Adrenal gland (tissue), 9 donors: ENCODE measurements at regions not wholly inside any gene's neighbourhood (a gene's known extent, or its start where the extent isn't known, plus 50 kb on each side); places are given as distances from the start of the nearest gene placed in this dataset.

Experiments used
- DNase-seq, 7 donors: peaks; one replicate each; pipeline ENCODE4 v3.0.0-alpha.2; 2019 to 2020
- H3K27ac ChIP-seq, 5 donors: fragments of 200-600 bp; sonication (generic) in 4 of 5; 1 replicate in 3 of 5; 2 replicates in 2 of 5; pipeline versions ENCODE4 v1.5.1 to v1.8.0; 2016 to 2020; ENCODE audit warnings: mild to moderate bottlenecking in 1 of 5
- H3K27me3 ChIP-seq: fragments of 200-600 bp; 2 replicates; pipeline ENCODE4 v1.8.0; 2021
- H3K36me3 ChIP-seq, 2 donors: fragments of 200-600 bp; replicated peaks in 1 of 2; 1 replicate in 1 of 2; 2 replicates in 1 of 2; pipeline versions ENCODE4 v1.5.1 to v1.8.0; 2018 to 2022
- H3K4me1 ChIP-seq, 2 donors: fragments of 200-600 bp; replicated peaks in 1 of 2; 1 replicate in 1 of 2; 2 replicates in 1 of 2; pipeline versions ENCODE4 v1.5.1 to v1.8.0; 2018 to 2021
- H3K4me3 ChIP-seq, 4 donors: fragments of 200-600 bp; sonication (generic) in 3 of 4; one replicate each; pipeline ENCODE4 v1.5.1; 2016 to 2018
- H3K9me3 ChIP-seq, 3 donors: fragments of 200-600 bp; sonication (generic) in 1 of 3; replicated peaks in 1 of 3; 1 replicate in 2 of 3; 2 replicates in 1 of 3; pipeline versions ENCODE4 v1.5.1 to v1.8.0; 2016 to 2021
- WGBS, 4 donors: extraction: QIAGEN DNeasy Blood & Tissue Kit in 2 of 4; methylation state at CpG; one replicate each; pipeline versions ENCODE4 v1.1.5 to v1.1.7; 2013 to 2017; 5-methylcytosine and 5-hydroxymethylcytosine counted together
- intact Hi-C, 2 donors: fragments of 100-400 bp; cut with DNase I; formaldehyde crosslinking; loops; one replicate each; pipeline versions ENCODE4 v1.14.1 to v1.15.0; 2022 to 2023
- TF ChIP-seq, protein P1 (sequence below), 6 experiments: fragments of 450-650 bp in 4 of 6; fragments of 200-600 bp in 2 of 6; sonication (generic) in 1 of 6; IDR thresholded peaks; 1 replicate in 5 of 6; 2 replicates in 1 of 6; pipeline versions ENCODE4 v1.5.1 to v1.8.0; 2016 to 2021; ENCODE audit warnings: antibody characterized with exemption in 6 of 6, mild to moderate bottlenecking in 2 of 6, moderate library complexity in 1 of 6
- donor health status: healthy with polysubstance abuse.
- donor health status: Bipolar disorder and iron deficiency.
- donor health status: DM: yes; HTN: yes; CAD: no.
- donor health status: DM: no; HTN: no; CAD: no.
- donor health status: DM: no; HTN: no; CAD: no.

DNA sequence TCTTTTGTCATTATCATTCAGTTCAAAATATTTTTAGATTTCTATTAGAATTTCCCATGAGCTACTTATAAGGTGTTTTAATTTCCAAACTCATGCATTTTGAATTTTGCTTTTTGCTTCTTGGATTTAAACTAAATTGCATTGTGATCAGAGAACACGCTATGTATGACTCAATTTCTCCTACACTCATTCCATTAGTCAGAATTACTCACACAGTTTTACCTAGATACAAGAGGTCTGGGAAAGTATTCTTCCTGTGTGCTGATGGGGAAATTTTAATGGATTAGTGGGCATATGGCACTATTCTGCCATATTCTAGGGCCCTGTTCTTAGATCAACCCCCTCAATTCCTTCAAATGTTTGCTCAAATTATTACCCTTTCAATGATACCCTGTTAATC, 49.9 kb upstream of the BMP5 start:
- no peak for DNase-seq
- Histone ChIP-seq H3K36me3 (no peaks in the 10 kb centered on the region), H3K9me3 (no peaks in the 10 kb centered on the region), H3K4me3 (no peak overlapping the region), H3K27ac (no peak overlapping the region), H3K27me3 (no peaks in the 10 kb centered on the region), H3K4me1 (no peaks in the 10 kb centered on the region)
- WGBS, 4 donors: 50 to 68% (median 62%) methylated on average over 1 of the region's 1 CpG
- intact Hi-C loops: no loop called here
- TF ChIP-seq, protein P1, sequence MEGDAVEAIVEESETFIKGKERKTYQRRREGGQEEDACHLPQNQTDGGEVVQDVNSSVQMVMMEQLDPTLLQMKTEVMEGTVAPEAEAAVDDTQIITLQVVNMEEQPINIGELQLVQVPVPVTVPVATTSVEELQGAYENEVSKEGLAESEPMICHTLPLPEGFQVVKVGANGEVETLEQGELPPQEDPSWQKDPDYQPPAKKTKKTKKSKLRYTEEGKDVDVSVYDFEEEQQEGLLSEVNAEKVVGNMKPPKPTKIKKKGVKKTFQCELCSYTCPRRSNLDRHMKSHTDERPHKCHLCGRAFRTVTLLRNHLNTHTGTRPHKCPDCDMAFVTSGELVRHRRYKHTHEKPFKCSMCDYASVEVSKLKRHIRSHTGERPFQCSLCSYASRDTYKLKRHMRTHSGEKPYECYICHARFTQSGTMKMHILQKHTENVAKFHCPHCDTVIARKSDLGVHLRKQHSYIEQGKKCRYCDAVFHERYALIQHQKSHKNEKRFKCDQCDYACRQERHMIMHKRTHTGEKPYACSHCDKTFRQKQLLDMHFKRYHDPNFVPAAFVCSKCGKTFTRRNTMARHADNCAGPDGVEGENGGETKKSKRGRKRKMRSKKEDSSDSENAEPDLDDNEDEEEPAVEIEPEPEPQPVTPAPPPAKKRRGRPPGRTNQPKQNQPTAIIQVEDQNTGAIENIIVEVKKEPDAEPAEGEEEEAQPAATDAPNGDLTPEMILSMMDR (IDR thresholded peaks at IDR 0.05): no peak
